ENCODE measurements at regions not wholly inside any gene's neighbourhood (a gene's known extent, or its start where the extent isn't known, plus 50 kb on each side); places are given as distances from the start of the nearest gene placed in this dataset.

DNA sequence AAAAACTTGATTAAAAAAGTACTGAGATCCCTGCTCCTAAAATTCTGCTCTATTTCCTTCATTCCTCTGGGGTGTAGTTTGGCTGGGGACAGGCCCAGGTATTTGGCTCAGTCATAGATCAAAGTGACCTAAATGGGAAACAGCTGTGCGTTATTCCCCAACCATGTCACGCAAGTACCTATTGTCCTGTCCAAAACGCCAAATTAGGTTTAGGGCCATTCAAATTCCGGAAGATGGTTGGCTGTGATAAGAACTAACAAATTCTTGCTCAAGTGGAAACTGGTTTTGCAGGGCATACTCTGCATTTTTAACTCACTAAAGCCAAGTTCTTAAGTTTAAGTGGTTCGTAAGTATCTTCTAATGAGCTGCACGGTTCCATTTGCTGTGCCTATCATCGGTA lies 147.6 kb upstream of the TMEM170B start:
- POLR2A ChIA-PET, result no interaction called here
- Histone ChIP-seq H3K4me2 (ENCODE audit: control insufficient read depth, insufficient read depth) (no peak overlapping the region), H3K79me2 (ENCODE audit: control insufficient read depth, insufficient read depth, low read length) (no peaks in the 10 kb centered on the region; the same call in 1 of the 2 replicates), H3K9ac (ENCODE audit: control insufficient read depth, insufficient read depth, low read length) (no peak overlapping the region), H2AFZ (ENCODE audit: control insufficient read depth, low read depth, low read length) (no peak overlapping the region), H3K4me1 (ENCODE audit: control insufficient read depth, insufficient read depth, low read length) (peaks cover 25% of the 10 kb centered on the region), H4K20me1 (ENCODE audit: control insufficient read depth, insufficient read depth) (no peaks in the 10 kb centered on the region), H3K9me3 (replicated peaks; ENCODE audit: control insufficient read depth, insufficient read depth, low read length) (peaks cover 4% of the 10 kb centered on the region; the same call in 2 of the 3 replicates), H3K4me3 (no peak overlapping the region), H3K27ac (ENCODE audit: control insufficient read depth, insufficient read depth) (no peak overlapping the region), H3K36me3 (ENCODE audit: control insufficient read depth in 2 of 2, insufficient read depth in 2 of 2, low read length in 1 of 2) (no peaks in the 10 kb centered on the region), H3K27me3 (replicated peaks in 1 of 2; ENCODE audit: control insufficient read depth in 2 of 2, insufficient read depth in 2 of 2, low read length in 1 of 2) (no peaks in the 10 kb centered on the region)
- CTCF ChIA-PET, result interaction anchor here (0.9 to 1.4 kb wide), 3 partner anchors 9 to 106 kb away, joined by 3 read pairs; no protein-coding TSS in a partner anchor
- no peak for FAIRE-seq
- RAD21 ChIA-PET (ENCODE audit: unreplicated experiment), result interaction anchor here (1.1 kb wide), 1 partner anchor 8 kb away, joined by 3 read pairs; no protein-coding TSS in a partner anchor
- TF ChIP-seq, protein P1, sequence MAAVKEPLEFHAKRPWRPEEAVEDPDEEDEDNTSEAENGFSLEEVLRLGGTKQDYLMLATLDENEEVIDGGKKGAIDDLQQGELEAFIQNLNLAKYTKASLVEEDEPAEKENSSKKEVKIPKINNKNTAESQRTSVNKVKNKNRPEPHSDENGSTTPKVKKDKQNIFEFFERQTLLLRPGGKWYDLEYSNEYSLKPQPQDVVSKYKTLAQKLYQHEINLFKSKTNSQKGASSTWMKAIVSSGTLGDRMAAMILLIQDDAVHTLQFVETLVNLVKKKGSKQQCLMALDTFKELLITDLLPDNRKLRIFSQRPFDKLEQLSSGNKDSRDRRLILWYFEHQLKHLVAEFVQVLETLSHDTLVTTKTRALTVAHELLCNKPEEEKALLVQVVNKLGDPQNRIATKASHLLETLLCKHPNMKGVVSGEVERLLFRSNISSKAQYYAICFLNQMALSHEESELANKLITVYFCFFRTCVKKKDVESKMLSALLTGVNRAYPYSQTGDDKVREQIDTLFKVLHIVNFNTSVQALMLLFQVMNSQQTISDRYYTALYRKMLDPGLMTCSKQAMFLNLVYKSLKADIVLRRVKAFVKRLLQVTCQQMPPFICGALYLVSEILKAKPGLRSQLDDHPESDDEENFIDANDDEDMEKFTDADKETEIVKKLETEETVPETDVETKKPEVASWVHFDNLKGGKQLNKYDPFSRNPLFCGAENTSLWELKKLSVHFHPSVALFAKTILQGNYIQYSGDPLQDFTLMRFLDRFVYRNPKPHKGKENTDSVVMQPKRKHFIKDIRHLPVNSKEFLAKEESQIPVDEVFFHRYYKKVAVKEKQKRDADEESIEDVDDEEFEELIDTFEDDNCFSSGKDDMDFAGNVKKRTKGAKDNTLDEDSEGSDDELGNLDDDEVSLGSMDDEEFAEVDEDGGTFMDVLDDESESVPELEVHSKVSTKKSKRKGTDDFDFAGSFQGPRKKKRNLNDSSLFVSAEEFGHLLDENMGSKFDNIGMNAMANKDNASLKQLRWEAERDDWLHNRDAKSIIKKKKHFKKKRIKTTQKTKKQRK (IDR thresholded peaks at IDR 0.05; ENCODE audit: low read depth, low read length), result no peak
- TF ChIP-seq POLR2AphosphoS5 (IDR thresholded peaks at IDR 0.05; ENCODE audit: low read length), result no peak
- TF ChIP-seq, protein P2, sequence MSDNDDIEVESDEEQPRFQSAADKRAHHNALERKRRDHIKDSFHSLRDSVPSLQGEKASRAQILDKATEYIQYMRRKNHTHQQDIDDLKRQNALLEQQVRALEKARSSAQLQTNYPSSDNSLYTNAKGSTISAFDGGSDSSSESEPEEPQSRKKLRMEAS (IDR thresholded peaks at IDR 0.05; ENCODE audit: low read depth, low read length), result no peak
- TF ChIP-seq FOXK2 (IDR thresholded peaks at IDR 0.05), result no peak
- no peak for TF ChIP-seq TCF7 (IDR thresholded peaks at IDR 0.05; ENCODE audit: borderline replicate concordance)
- no peak for TF ChIP-seq FOS (IDR thresholded peaks at IDR 0.05; ENCODE audit: borderline replicate concordance, extremely low read depth, insufficient read length)
- TF ChIP-seq EGR1 (IDR thresholded peaks at IDR 0.05; ENCODE audit: borderline replicate concordance in 1 of 2, low read depth in 2 of 2, low read length in 2 of 2), result no peak
- no peak for TF ChIP-seq CBFB (IDR thresholded peaks at IDR 0.05; ENCODE audit: low read depth)
- TF ChIP-seq MYC (IDR thresholded peaks at IDR 0.05; ENCODE audit: insufficient read depth, insufficient read length, insufficient replicate concordance, low read length, severe bottlenecking), result no peak
- no peak for TF ChIP-seq STAT3 (IDR thresholded peaks at IDR 0.05; ENCODE audit: low read depth, low read length)
- TF ChIP-seq RAD21 (IDR thresholded peaks at IDR 0.05; ENCODE audit: insufficient read depth, low read depth, low read length), result no peak
- TF ChIP-seq MYB (IDR thresholded peaks at IDR 0.05; ENCODE audit: borderline replicate concordance, low read depth, low read length), result no peak
- no peak for TF ChIP-seq HCFC1 (IDR thresholded peaks at IDR 0.05; ENCODE audit: low read length)
- no peak for TF ChIP-seq GATAD2B (conservative IDR thresholded peaks at IDR 0.05; ENCODE audit: low read depth)
- no peak for ATAC-seq
- in situ Hi-C loops (cut with MboI), result no loop called here
- SMC1A ChIA-PET (ENCODE audit: uncharacterized antibody, unreplicated experiment), result interaction anchor here (0.6 to 1.8 kb wide), 9 partner anchors 8 to 125 kb away, joined by 3 to 9 read pairs (median 3); no protein-coding TSS in a partner anchor
- intact Hi-C loops (cut with micrococcal nuclease; ENCODE audit: unreplicated experiment), result no loop called here
- no peak for DNase-seq (ENCODE audit: low read depth, low spot score)
- WGBS (ENCODE audit: insufficient coverage, insufficient replicate concordance, low lambda C conversion rate, missing lambda C conversion rate), result 91% methylated on average over 7 of the region's 7 CpGs
- BruUV-seq (replicated peaks), result no TSS peak

Data from GM12878 (cell line).